ENCODE measurements at regions not wholly inside any gene's neighbourhood (a gene's known extent, or its start where the extent isn't known, plus 50 kb on each side); places are given as distances from the start of the nearest gene placed in this dataset.

DNA sequence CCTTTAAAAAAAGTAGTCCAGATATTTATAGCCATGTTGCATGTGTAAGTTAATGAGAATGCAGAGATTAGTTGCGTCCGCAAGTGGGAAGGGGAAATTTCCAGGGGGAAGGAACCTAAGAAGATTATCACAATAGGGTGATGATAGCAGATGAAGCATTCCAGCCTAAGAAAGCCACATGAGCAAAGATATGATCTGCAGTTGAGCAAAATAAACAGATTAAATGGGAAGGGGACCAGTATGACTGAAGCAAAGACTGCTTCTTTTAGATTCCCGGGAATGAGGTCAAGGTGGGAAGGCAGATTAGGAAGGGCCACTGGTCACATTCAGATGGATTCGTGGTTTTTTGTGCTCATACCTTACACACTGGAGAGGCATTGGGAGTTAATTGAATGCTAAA lies 154.6 kb upstream of the CDH2 start:
- TF ChIP-seq CTCF (optimal IDR thresholded peaks at IDR 0.05 in 1 of 3, IDR thresholded peaks at IDR 0.05 in 1 of 3, conservative IDR thresholded peaks at IDR 0.05 in 1 of 3; ENCODE audit: extremely low read depth in 1 of 3, insufficient read depth in 2 of 3, low read length in 3 of 3) = no peak
- TF ChIP-seq EZH2 (IDR thresholded peaks at IDR 0.05; ENCODE audit: low read length) = no peak

All from keratinocyte (primary cell).